ENCODE measurements at regions not wholly inside any gene's neighbourhood (a gene's known extent, or its start where the extent isn't known, plus 50 kb on each side); places are given as distances from the start of the nearest gene placed in this dataset.

GRCh38 chr2:180231015-180231414 is 223.9 kb upstream of the CWC22 start:
- intact Hi-C loops (cut with micrococcal nuclease) = no loop called here
- ATAC-seq = no peak

GRCh38 chr2:180227461-180227860 is 220.4 kb upstream of the CWC22 start:
- intact Hi-C loops (cut with micrococcal nuclease) = no loop called here
- DNase-seq (no peak), ATAC-seq (no peak)

More at GRCh38 chr2:180231015-180231414, 223.9 kb upstream of the CWC22 start:
- no peak for DNase-seq

- intact Hi-C loops (cut with micrococcal nuclease) = no loop called here
- no peak for DNase-seq
- ATAC-seq = no peak
These were observed 218.0 kb upstream of the CWC22 start for GRCh38 chr2:180225118-180225517.

- intact Hi-C loops (cut with micrococcal nuclease) = no loop called here
- ATAC-seq (peak; percentile 89), DNase-seq (no peak)
These were observed 215.5 kb upstream of the CWC22 start for GRCh38 chr2:180222644-180223043.

GRCh38 chr2:180219491-180219890 is 212.4 kb upstream of the CWC22 start:
- DNase-seq = no peak
- intact Hi-C loops (cut with micrococcal nuclease) = no loop called here
- no peak for ATAC-seq

- intact Hi-C loops (cut with micrococcal nuclease) = no loop called here
- ATAC-seq (no peak), DNase-seq (no peak)
These were observed 201.7 kb upstream of the CWC22 start for GRCh38 chr2:180208841-180209240.

GRCh38 chr2:180205621-180206235 is 198.6 kb upstream of the CWC22 start:
- DNase-seq = no peak
- intact Hi-C loops (cut with micrococcal nuclease) = no loop called here
- no peak for ATAC-seq

GRCh38 chr2:180203972-180204371 is 196.9 kb upstream of the CWC22 start:
- peak; percentile 28 for DNase-seq
- ATAC-seq = peak; percentile 75
- intact Hi-C loops (cut with micrococcal nuclease) = no loop called here

GRCh38 chr2:180202467-180202951 is 195.4 kb upstream of the CWC22 start:
- intact Hi-C loops (cut with micrococcal nuclease) = no loop called here
- no peak for DNase-seq
- peak; percentile 73 for ATAC-seq

- no peak for ATAC-seq
- DNase-seq = no peak
- intact Hi-C loops (cut with micrococcal nuclease) = no loop called here
These were observed 189.4 kb upstream of the CWC22 start for GRCh38 chr2:180196419-180196977.

- ATAC-seq (no peak), DNase-seq (no peak)
- intact Hi-C loops (cut with micrococcal nuclease) = no loop called here
These were observed 188.8 kb upstream of the CWC22 start for GRCh38 chr2:180195847-180196246.

- intact Hi-C loops (cut with micrococcal nuclease) = no loop called here
- ATAC-seq = no peak
- no peak for DNase-seq
These were observed 184.5 kb upstream of the CWC22 start for GRCh38 chr2:180191432-180192124.

- ATAC-seq (no peak), DNase-seq (no peak)
- intact Hi-C loops (cut with micrococcal nuclease) = no loop called here
These were observed 183.8 kb upstream of the CWC22 start for GRCh38 chr2:180190851-180191250.

- intact Hi-C loops (cut with micrococcal nuclease) = no loop called here
- DNase-seq (no peak), ATAC-seq (no peak)
These were observed 180.5 kb upstream of the CWC22 start for GRCh38 chr2:180187611-180188010.

- intact Hi-C loops (cut with micrococcal nuclease) = no loop called here
- DNase-seq = no peak
These were observed 177.4 kb upstream of the CWC22 start for GRCh38 chr2:180184506-180184905.

GRCh38 chr2:180180511-180180910 is 173.4 kb upstream of the CWC22 start:
- intact Hi-C loops (cut with micrococcal nuclease) = no loop called here
- DNase-seq = no peak
- ATAC-seq = no peak

More at GRCh38 chr2:180184506-180184905, 177.4 kb upstream of the CWC22 start:
- no peak for ATAC-seq

GRCh38 chr2:180177534-180177933 is 170.4 kb upstream of the CWC22 start:
- no peak for DNase-seq
- intact Hi-C loops (cut with micrococcal nuclease) = no loop called here
- ATAC-seq = no peak

GRCh38 chr2:180175736-180176135 is 168.6 kb upstream of the CWC22 start:
- ATAC-seq (no peak), DNase-seq (no peak)
- intact Hi-C loops (cut with micrococcal nuclease) = no loop called here

GRCh38 chr2:180174580-180174979 is 167.5 kb upstream of the CWC22 start:
- intact Hi-C loops (cut with micrococcal nuclease) = no loop called here
- DNase-seq (no peak), ATAC-seq (no peak)

GRCh38 chr2:180169474-180169873 is 162.4 kb upstream of the CWC22 start:
- DNase-seq (no peak), ATAC-seq (no peak)
- intact Hi-C loops (cut with micrococcal nuclease) = no loop called here

- intact Hi-C loops (cut with micrococcal nuclease) = no loop called here
- ATAC-seq = no peak
- DNase-seq = no peak
These were observed 154.3 kb upstream of the CWC22 start for GRCh38 chr2:180161415-180161814.
